Tibial nerve (tissue), 4 donors: ENCODE measurements at regions not wholly inside any gene's neighbourhood (a gene's known extent, or its start where the extent isn't known, plus 50 kb on each side); places are given as distances from the start of the nearest gene placed in this dataset.

Experiments used
- EP300 ChIP-seq, 2 donors: sonication (generic); formaldehyde crosslinking; IDR thresholded peaks; one replicate each; pipeline ENCODE4 v1.6.1; 2017; ENCODE audit warnings: antibody characterized with exemption in 2 of 2, mild to moderate bottlenecking in 1 of 2
- POLR2A ChIP-seq, 2 donors: fragments of 450-650 bp; IDR thresholded peaks; one replicate each; pipeline ENCODE4 v1.6.1; 2017; ENCODE audit warnings: antibody characterized with exemption in 2 of 2, mild to moderate bottlenecking in 2 of 2, moderate library complexity in 2 of 2
- TF ChIP-seq, protein P1 (sequence below), 5 experiments: fragments of 200-600 bp in 3 of 5; fragments of 450-650 bp in 2 of 5; sonication (generic) in 3 of 5; IDR thresholded peaks; one replicate each; pipeline ENCODE4 v1.5.1; 2016 to 2019; ENCODE audit warnings: antibody characterized with exemption in 5 of 5, mild to moderate bottlenecking in 3 of 5, moderate library complexity in 2 of 5

DNA sequence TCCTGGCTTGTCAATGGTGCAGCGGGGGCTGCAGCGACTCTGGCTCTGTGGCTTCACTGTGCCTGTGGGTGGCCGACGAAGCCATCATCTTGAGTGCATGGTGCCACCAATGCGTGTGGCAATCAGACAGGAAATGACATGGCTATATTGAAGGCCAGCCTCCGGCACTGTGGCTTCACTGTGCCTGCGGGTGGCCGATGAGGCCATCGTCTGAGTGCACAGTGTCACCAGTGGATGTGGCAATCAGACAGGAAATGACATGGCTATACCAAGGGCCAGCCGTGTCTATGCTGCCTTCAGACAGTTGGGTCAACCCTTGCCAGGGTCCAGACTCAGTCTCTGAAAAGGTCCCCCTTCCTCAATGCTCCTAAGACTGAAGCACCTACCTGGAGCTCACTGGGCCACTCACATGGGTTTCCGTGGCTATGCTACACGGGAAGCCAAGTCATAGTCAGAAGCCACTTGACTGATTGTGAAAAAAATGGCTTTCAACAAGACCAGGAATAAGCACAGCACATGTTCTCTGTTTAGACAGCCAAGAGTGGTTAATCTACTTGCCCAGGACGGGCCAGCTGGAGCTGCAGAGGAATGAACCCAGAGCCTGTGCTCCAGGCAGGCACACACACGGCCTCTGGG lies 67.5 kb upstream of the S1PR3 start:
- TF ChIP-seq, protein P1, sequence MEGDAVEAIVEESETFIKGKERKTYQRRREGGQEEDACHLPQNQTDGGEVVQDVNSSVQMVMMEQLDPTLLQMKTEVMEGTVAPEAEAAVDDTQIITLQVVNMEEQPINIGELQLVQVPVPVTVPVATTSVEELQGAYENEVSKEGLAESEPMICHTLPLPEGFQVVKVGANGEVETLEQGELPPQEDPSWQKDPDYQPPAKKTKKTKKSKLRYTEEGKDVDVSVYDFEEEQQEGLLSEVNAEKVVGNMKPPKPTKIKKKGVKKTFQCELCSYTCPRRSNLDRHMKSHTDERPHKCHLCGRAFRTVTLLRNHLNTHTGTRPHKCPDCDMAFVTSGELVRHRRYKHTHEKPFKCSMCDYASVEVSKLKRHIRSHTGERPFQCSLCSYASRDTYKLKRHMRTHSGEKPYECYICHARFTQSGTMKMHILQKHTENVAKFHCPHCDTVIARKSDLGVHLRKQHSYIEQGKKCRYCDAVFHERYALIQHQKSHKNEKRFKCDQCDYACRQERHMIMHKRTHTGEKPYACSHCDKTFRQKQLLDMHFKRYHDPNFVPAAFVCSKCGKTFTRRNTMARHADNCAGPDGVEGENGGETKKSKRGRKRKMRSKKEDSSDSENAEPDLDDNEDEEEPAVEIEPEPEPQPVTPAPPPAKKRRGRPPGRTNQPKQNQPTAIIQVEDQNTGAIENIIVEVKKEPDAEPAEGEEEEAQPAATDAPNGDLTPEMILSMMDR (IDR thresholded peaks at IDR 0.05): no peak
- TF ChIP-seq POLR2A (IDR thresholded peaks at IDR 0.05): no peak
- no peak for TF ChIP-seq EP300 (IDR thresholded peaks at IDR 0.05)
